NCI-H69 (cell line): ENCODE measurements at regions not wholly inside any gene's neighbourhood (a gene's known extent, or its start where the extent isn't known, plus 50 kb on each side); places are given as distances from the start of the nearest gene placed in this dataset.
A peak's percentile ranks its signal among the peaks of the same experiment; 100 is the strongest.
"Not testable (repeated sequence)": the region's sequence is repeated elsewhere in the genome, so short reads cannot be mapped to it uniquely, and the experiment has no call there.

Experiments used
- DNase-seq: peaks from one replicate; lab custom pipeline; 2025; lab: John Stamatoyannopoulos, UW

DNA sequence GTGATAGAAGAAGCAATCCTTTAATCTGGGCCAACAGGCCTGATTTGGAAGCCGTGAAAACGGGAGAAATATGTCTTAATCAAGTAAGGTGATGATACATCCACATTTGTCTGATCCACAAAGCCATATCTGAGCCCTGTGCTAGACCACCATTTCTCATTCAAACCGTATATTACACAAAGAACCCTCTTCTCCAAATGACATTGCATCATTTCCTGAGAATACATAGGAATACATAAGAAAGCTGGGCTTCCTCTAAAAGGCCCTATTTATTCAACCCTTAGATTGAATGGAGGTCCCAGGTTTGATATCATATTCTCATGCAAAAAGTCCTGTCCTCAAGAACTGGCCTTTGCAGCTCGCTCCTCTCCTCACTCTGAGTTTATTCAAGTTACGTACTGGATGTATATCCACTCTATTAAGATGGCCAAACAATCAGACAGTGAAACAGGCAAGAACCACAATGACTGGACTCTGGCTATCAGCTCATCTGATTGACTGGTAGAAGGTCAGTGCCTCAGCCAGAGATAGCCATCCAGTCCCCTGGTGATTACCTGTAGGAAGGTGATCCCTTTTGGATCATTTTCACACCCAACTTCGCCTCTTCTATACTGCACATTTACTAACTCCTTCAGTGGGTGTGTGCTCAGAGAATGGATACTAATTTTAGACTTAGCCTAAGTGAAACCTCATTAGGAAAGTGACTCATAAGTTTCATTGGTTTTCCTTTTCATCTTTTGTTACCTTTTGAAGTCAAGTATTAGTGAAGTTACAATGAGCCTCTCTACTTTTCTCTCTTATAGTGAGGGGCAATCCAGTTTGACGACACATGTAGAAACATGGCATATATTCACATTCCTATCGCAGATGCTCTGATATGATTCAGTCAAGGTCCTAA, 167.6 kb upstream of the WWC1 start:
- DNase-seq, result no peak

DNA sequence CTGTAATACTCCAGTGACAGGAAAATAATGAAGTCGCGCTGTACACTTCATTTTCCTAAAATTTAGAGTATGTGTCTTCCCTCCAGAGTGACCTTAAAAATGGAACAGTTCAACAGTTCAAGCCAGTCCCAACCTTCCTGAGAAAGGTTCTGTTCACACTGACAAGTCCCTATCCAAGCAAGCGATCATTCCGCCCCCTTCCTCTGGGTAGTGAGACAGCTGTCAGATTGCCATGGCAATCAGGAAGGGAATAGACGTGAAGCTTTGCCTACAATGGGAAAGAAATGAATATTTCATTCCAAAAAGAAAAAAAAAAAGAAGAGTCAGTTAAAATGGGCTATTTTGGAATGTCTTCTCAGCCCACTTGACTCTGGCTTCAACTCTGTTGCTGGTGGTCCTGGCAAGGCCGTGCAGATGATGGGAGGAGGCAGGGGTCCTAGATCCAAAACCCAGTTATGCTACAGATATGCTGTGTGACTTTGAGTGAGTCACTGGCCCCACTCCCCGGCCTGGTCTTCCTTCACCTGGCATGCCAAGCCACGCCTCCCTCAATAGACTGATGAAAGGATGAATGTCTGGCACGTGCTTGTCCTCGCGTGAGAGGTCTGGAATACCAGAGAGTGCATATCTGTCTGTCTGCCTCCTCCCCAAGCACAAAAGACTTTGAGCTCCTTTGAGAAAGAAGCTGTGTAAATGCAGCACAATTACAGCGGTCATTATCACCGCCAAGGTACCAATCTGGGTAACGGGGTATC, 165.8 kb upstream of the WWC1 start:
- no peak for DNase-seq

DNA sequence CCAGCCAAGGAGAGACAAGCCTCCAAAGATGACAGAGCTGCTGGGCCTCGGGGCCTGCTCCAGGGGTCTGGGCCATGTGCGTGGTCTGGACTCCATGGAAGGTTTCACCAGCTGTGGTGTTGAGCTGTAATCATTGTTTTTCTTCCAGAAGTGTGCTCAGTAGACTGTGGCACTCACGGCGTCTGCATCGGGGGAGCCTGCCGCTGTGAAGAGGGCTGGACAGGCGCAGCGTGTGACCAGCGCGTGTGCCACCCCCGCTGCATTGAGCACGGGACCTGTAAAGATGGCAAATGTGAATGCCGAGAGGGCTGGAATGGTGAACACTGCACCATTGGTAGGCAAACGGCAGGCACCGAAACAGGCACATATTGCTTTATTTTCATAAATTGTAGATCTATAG, 164.8 kb upstream of the WWC1 start:
- no peak for DNase-seq

DNA sequence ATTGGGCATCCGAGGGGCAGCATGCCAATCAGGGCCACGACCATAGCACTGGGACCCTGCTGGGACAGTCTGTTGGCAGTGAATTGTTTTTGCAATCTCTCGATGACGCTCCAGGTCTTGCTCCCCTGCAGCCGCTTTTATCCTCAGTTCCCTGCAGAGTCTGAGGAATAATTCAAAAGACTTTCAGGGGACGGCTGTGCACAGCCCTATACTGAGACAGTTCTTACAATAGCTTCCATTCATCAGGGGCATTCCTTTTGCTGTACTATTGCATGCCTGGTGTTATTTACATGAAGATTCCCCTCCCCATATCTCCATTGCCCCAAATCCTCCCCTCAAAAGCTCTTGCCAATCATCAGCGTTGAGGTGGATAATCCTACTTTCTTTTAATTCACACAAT, 163.3 kb upstream of the WWC1 start:
- DNase-seq, result no peak

DNA sequence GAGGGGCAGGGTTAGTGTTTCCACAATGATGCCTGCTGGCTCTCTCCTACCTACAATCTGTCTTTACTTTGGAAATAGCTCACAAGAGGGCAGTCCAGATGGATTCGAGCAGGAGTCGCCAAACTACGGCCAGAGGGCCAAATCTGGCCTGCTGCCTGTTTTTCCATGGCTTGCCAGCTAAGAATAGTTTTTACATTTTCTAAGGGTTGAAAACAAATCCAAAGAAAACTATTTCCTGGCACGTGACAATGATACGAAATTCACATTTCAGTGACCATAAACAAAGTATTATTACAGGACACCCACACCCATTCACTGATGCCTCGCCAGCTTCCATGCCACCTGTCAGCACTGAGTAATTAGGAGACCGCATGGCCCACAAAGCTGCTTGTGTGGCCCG, 162.9 kb upstream of the WWC1 start:
- DNase-seq, result peak; percentile 52

DNA sequence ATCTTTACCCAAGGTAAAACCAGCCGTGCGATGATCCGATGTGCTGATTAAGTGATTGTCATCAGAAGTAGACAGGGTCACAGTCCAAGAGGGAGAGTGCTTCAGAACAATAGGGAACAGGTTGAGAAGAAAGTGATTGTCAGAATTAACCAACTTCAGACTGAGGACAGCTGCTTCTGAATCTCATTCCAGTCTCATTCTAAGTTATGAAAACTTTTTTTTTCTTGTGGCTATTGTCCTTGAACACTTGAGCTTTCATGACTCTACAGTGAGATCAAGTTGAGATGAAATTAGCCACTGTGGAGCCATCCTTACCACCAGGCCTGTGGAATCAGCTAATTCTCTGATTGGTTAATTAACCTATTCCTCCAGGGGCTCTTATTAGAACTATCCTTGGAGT, 159.9 kb upstream of the WWC1 start:
- no peak for DNase-seq

DNA sequence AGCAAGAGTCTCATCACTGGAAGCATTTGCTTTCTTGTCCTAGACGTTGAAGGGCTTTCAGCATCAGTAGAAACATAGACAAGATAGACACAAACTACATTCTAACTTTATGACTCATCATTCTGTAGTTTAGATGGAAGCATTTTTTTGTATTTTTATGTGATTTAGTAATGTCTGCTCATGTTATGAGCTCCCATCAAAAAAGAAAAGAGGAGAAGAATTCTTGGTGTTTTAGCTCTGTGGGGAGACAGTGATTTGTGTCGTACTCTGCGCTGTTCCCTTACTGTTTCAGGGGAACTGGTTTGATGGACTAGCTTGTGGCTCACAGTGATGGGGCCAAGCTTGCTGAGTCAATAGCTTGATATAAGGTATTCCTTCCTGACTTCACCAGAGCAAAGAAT, 159.2 kb upstream of the WWC1 start:
- DNase-seq, result no peak

DNA sequence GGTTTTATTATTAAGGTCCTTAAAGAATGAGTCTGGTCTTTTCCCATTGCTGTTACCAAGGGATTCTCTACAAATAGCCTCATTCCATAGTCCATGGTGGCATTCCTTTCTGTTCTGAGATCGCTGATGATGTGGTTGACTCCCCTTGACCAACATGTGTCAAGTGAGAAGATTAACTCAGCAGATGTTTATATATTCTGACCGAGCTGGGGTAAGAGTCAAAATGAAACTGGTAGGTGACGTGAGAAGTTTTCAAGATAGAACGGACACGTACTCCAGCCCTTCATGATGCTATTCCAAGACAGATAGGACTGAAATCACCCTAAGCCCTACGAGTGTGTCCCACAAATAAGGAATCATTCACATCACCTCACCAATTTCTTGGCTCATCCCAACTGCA, 155.5 kb upstream of the WWC1 start:
- no peak for DNase-seq

DNA sequence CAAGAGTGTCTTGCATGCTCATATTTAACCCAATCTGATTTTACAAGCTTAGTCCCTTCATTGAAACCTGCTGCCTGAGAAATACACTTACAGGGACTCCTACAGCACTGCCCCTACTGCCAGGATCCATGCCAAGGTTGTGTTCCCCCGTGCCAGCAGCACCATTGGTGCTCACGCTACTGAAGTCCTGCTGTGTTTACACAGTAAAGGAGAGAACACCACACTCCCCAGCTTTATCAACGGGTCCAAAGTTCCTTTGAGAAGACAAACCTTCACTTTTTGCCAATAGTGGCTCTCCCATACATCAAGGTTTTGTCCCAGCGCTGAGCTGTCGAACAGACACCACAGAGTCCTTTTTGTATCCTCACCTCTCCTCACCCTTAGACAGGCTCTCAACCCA, 155.1 kb upstream of the WWC1 start:
- no peak for DNase-seq

DNA sequence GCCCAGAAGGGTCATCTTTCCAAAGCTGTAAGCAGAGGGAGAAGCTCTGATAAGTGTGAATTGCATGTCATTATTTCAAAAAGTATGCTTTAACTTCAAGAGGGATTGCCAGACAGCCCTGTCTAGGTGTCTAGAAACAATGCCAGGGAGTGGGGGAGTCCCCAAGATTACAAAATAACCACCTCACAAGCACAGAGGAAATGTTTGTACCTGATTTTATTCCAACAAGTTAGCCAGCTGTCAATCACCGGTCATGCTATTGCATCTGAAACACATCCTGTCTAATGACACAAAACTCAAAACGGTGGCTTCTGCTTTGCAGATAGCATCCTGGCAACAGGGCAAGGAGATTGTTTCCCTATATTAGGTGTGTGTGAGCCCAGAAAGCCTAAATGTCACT, 154.2 kb upstream of the WWC1 start:
- DNase-seq, result no peak

DNA sequence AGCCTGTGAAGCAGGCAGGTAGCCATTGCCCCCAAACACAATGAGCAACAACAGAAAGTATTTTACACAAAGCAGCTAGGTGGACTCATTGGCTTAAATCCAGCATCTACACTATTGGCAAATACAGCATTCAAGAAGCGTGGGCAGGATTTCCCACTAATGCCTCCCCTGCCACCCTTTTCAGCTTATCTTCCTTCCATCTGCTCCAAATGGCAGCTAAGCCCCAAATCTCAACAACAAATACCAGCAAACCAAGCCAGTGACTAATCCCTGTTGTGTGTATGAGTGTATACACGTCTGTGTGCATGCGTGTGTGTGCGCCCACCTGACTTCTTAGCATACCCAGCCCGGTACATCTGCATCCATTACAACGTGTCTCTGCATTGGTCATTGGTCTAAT, 151.2 kb upstream of the WWC1 start:
- peak; percentile 35 for DNase-seq

DNA sequence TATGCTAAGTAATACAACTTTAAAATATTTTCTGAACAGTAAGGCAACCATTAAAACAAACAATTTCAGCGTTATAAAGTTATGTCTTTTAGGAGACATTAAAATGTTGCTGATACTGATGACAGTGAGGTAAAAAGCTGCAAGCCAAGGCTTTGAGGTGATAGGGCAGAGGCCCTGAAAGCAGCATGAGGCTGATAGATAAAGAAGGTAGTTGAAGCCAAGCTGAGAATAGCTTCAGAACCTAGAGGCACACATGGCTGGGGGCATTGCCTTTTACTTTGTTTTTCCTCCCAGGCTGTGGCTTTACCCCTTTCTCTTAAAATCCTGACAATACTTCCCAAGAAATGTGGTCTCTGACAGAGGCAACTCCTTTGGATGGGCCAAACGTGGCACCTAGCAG, 149.0 kb upstream of the WWC1 start:
- DNase-seq, result no peak

DNA sequence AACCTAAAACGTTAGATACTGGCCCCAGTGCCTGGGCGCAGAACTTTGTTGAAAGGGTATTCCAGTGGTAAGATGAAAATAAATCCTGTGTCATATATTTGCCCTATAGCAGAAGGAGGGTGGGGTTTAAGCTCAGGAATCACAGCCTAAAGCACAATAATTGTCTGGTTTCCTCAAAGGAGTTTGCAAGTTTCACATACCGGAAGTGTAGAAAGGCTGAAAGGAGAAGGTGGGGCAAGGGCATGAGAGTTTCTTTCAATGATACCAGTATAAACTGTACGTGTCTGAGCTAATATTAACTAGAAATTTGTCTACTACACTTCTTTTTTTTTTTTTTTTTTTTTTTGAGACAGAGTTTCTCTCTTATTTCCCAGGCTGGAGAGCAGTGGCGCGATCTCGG, 147.9 kb upstream of the WWC1 start:
- DNase-seq, result not testable (repeated sequence)

DNA sequence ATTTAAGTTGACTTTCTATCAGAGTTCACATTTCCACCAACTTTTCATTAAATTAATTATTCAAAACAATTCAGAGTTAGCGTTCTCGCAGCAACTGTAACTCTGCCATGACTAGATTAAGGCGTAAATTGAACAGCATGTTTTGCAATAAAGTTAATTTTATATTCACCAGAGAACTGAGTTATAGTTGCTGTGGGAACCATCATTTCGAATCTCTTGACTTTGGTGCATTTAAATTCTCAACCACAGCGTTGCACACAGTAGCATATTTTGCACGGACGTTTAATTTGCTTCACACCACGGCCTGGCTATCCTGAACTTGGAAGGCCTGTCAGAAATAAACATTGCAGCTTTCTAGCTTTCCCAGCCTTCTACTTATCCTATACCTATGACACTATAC, 144.3 kb upstream of the WWC1 start:
- DNase-seq, result no peak

DNA sequence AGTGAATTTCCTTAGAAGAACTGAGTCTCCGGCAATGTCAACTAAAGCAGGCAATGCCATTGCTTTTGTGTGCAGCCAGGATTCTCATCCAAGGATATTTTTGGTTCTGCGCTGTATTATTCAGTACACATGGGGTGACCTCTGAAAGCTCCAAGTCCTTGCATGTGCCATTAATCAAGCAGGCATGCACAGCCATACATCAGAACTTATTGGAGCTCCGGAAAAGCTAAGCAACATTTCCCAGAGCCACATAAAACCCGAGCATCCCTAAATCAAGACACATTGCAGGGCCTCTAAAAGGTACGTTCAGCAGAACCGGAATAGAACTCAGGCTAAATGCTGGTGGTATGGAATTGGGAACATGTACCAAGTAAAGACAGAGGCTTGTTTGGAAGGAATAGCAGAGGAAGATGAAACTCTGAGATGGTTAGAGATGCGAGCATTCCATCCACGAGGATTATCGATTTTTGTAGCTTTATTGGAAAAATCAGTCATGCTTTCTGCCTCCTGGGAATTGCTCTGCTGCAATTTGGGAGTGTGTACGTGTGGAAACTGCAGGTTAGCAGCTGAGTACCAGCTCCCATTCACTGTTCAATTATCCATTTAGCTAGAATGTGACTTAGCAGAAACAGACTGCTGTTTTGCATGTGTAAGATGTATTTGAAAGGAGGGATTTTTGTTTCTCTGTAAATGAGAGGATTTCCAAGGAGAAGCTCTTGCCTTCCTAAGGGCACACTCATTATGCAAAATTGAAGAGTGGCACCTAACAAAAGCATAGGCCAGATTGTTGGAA, 143.7 kb upstream of the WWC1 start:
- no peak for DNase-seq

DNA sequence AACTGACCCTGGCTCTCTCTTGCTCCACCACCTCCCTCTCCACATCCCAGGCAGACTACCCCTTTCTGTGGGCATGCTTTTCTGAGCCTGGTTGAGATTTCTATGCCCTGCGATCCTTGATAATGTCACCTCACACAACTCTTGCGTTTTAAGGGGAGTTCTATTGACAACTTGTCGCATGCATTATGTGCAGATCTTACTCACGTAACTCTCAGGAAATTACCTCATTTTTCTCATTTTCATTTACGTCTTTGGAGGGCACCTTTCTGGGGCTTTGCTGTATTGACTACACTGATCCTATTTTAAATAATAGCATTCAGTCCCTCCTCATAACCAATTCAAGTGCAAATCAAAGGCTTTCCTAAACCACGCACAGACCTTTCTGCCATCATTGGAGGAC, 140.4 kb upstream of the WWC1 start:
- DNase-seq, result no peak

DNA sequence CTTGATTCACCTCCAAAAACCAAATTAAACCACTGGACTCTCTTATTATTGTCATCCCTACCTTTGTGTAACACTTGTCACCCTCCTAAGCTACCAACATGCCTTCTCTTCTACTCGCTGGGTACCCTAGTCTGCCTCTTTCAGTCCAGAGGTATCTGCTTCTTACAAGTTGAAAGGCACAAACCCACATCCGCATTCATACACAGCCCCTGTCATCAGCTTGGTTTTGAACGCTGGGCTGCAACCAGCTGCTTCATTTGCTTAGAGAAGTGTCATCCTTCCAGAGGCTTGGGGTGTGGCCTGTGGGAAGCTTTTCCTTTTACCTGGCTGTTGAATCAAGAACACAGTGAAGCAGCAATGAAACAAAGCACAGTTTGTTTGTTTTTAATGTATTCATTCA, 138.8 kb upstream of the WWC1 start:
- DNase-seq, result peak; percentile 61

DNA sequence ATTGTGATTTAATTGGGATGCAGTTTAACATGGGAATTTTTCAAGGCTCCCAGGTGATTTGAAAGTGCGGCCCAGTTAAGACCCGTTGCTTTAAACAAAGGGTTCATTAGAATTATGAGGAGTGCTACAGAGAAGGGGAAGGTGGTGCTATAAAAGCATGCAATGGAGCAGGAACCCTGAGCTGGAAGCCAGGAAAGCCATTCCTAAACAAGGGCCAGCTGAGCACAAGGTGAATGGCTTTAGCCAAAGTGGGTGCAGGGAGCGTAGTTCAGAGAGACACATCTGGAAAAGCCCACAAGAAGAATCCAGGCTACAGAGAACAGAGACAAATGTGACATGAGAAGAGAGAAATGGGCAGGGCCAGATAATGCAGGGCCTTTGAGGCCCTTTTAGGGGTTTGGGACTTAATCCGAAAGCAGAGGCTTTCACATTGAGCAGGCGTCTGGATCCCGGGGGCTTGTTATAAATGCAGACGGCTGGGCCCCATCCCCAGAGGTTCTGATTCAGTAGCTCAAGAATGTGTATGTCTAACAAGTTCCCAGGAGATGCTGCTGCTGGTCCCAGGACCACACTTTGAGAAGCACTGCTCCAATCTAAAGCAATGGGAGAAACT, 138.1 kb upstream of the WWC1 start:
- no peak for DNase-seq

DNA sequence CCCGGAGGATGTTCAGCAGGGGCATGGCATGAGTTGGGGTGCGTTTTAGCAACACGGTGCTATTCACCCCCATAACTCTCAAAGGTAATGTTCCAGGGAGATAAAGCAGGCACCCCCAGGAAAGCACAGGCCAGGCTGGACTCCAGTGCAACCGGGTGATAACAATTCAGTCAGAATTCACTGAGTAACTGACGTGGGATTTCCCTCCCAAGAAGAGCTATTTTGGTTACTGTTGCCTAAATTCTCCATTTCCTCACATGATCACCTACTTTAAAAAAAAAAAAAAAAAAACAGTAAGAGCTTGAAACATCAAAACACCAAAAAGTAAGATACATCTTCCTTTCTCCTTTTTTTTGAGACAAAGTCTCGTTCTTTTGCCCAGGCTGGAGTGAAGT, 137.6 kb upstream of the WWC1 start:
- DNase-seq, result no peak

DNA sequence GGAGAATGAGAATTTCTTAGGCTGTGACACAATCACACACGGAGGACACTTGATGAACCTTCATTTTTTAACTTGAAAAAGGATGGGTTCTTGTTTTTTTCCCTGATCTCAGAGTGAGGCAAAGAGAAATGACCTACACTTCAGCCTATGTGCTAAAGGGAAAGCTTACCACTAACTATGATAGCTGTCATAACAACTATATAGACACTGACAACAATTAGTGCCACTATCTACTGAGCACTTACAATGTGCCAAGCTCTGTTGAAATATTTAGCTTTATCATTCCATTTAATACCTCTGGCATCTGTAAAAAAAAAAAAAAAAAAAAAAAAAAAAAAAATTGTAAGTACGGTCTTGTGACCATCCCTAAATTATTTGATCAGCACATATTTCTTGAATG, 135.9 kb upstream of the WWC1 start:
- no peak for DNase-seq

DNA sequence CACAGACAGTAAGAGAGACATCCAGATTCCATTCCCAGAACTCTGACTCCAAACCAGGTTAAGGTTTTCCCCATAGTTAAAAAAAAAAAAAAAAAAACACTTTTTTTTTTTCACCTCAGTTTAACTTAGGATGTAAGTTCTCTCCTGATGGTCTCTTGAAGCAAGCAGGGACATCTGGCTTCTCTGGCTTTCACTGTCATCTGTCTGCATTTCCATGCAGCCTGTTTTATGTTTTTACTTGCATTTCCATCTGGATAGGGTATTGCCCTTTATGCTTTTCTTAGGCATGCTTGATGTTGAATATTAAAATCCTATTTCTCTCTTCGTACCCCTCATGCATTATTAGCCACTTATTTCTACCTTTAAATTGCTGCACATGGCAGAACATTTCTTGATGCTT, 135.3 kb upstream of the WWC1 start:
- DNase-seq, result peak; percentile 51

DNA sequence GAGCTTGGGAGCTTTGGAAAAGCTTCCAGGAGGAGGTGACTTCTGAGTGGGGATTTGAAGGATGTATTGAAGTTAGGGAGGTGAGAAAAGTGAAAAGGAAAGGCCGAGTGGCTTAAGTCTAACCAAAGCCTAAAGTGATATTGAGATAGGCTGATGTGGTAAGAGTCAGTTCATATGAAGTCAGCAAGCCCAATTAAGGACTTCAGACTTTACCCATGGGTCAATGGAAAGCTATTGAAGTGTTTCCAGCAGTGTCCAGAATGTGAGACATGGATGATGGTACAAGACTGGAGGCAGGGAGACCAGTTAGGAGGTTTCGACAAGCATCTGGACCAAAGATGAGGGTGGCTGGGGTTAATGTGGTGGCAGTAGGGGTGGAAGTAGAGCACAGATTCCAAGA, 134.3 kb upstream of the WWC1 start:
- no peak for DNase-seq
